H1 (cell line): ENCODE measurements at regions not wholly inside any gene's neighbourhood (a gene's known extent, or its start where the extent isn't known, plus 50 kb on each side); places are given as distances from the start of the nearest gene placed in this dataset.

Experiments
- CTCF ChIA-PET: fragments of 300-600 bp; sonication (Branson Sonifier 250); formaldehyde crosslinking; loops from one replicate; lab custom pipeline; 2021; ENCODE audit not compliant: partially characterized antibody; lab: Charles Lee
- POLR2A ChIA-PET: fragments of 300-600 bp; sonication (Branson Sonifier 250); formaldehyde crosslinking; loops from one replicate; lab custom pipeline; 2021; ENCODE audit warnings: inconsistent platforms; ENCODE audit not compliant: partially characterized antibody; lab: Charles Lee
- DNase-seq, 2 experiments: peaks; one replicate each; pipeline versions ENCODE4 v3.0.0 to v3.0.0-alpha.2; 2010 to 2022; ENCODE audit warnings: low spot score in 2 of 2, low read depth in 1 of 2, mixed read lengths in 1 of 2
- FAIRE-seq: peaks from 2 replicates; lab custom pipeline; 2011; peaks lifted over from hg19 to GRCh38; lab: Jason Lieb, UNC
- H2AFZ ChIP-seq: 2 replicates; pipeline ENCODE4 v1.8.1; 2012; ENCODE audit warnings: low read length, inconsistent platforms
- H2AK5ac ChIP-seq: 2 replicates; pipeline ENCODE4 v1.6.1; 2013; ENCODE audit warnings: low read depth, low read length
- H2BK120ac ChIP-seq: replicated peaks from 2 replicates; pipeline ENCODE3; 2013; ENCODE audit warnings: low read depth, low read length, inconsistent platforms
- H2BK12ac ChIP-seq: 2 replicates; pipeline ENCODE4 v1.6.1; 2013; ENCODE audit warnings: low read depth, low read length
- H2BK15ac ChIP-seq: 2 replicates; pipeline ENCODE4 v1.6.1; 2013; ENCODE audit warnings: low read length
- H2BK20ac ChIP-seq: 2 replicates; pipeline ENCODE4 v1.6.1; 2013; ENCODE audit warnings: low read length
- H2BK5ac ChIP-seq: 2 replicates; pipeline ENCODE4 v1.6.1; 2013; ENCODE audit warnings: low read depth, low read length
- H3K14ac ChIP-seq: 2 replicates; pipeline ENCODE4 v1.6.1; 2013; ENCODE audit warnings: inconsistent platforms; ENCODE audit not compliant: insufficient read length
- H3K18ac ChIP-seq: 2 replicates; pipeline ENCODE4 v1.6.1; 2013; ENCODE audit warnings: low read length; ENCODE audit errors: extremely low read depth
- H3K23ac ChIP-seq: 2 replicates; pipeline ENCODE4 v1.6.1; 2013; ENCODE audit warnings: inconsistent platforms; ENCODE audit not compliant: insufficient read length
- H3K23me2 ChIP-seq: 2 replicates; pipeline ENCODE4 v1.6.1; 2013; ENCODE audit warnings: low read depth, low read length
- H3K27ac ChIP-seq: 2 replicates; pipeline ENCODE4 v1.6.1; 2011; ENCODE audit warnings: low read depth, low read length, inconsistent platforms
- H3K27me3 ChIP-seq, 4 experiments: replicated peaks in 1 of 4; 1 replicate in 1 of 4; 2 replicates in 3 of 4; pipeline versions ENCODE4 v1.6.1 to v1.8.1; 2011 to 2013; ENCODE audit warnings: low read length in 3 of 4, mild to moderate bottlenecking in 3 of 4, inconsistent platforms in 2 of 4, mixed read lengths in 2 of 4, moderate library complexity in 1 of 4; ENCODE audit not compliant: control insufficient read depth in 3 of 4, insufficient read depth in 3 of 4; ENCODE audit errors: extremely low read depth in 1 of 4
- H3K36me3 ChIP-seq, 4 experiments: 2 replicates each; pipeline versions ENCODE4 v1.6.1 to v1.8.1; 2011 to 2013; ENCODE audit warnings: mild to moderate bottlenecking in 4 of 4, low read length in 3 of 4, moderate library complexity in 2 of 4, control low read depth in 1 of 4, inconsistent platforms in 1 of 4; ENCODE audit not compliant: insufficient read depth in 4 of 4, control insufficient read depth in 2 of 4
- H3K4ac ChIP-seq: replicated peaks from 2 replicates; pipeline ENCODE3; 2013; ENCODE audit warnings: low read length, low read depth, mixed read lengths, inconsistent platforms; ENCODE audit not compliant: insufficient read length
- H3K4me1 ChIP-seq, 4 experiments: replicated peaks in 1 of 4; 1 replicate in 1 of 4; 2 replicates in 3 of 4; pipeline versions ENCODE4 v1.6.1 to v1.8.1; 2011 to 2013; ENCODE audit warnings: low read length in 3 of 4, inconsistent platforms in 2 of 4, mixed read lengths in 1 of 4; ENCODE audit not compliant: insufficient read depth in 4 of 4, control insufficient read depth in 3 of 4
- H3K4me2 ChIP-seq, 2 experiments: 2 replicates each; pipeline versions ENCODE4 v1.6.1 to v1.8.1; 2011 to 2013; ENCODE audit warnings: low read depth in 2 of 2, low read length in 2 of 2, control low read depth in 1 of 2, inconsistent platforms in 1 of 2, mild to moderate bottlenecking in 1 of 2; ENCODE audit not compliant: insufficient read depth in 1 of 2
- H3K4me3 ChIP-seq, 4 experiments: fragments of 200-600, 300-600 bp in 1 of 4; sonication (generic), shearing (Covaris generic), sonication (Bioruptor Twin) in 1 of 4; 2 replicates each; pipeline versions ENCODE4 v1.5.1 to v1.8.1; 2011 to 2016; ENCODE audit warnings: low read length in 4 of 4, low read depth in 3 of 4, control low read depth in 2 of 4, inconsistent platforms in 2 of 4, mild to moderate bottlenecking in 2 of 4, mixed read lengths in 1 of 4, moderate library complexity in 1 of 4; ENCODE audit not compliant: insufficient read depth in 2 of 4; ENCODE audit errors: extremely low read depth in 1 of 4
- H3K56ac ChIP-seq: replicated peaks from 2 replicates; pipeline ENCODE3; 2013; ENCODE audit warnings: low read depth, mild to moderate bottlenecking, mixed read lengths, low read length, inconsistent platforms; ENCODE audit not compliant: insufficient read length
- H3K79me1 ChIP-seq: 2 replicates; pipeline ENCODE4 v1.6.1; 2013; ENCODE audit warnings: low read depth, low read length, control low read depth
- H3K79me2 ChIP-seq, 2 experiments: 2 replicates each; pipeline versions ENCODE4 v1.6.1 to v1.8.1; 2012 to 2013; ENCODE audit warnings: low read length in 2 of 2, mild to moderate bottlenecking in 2 of 2, inconsistent platforms in 1 of 2; ENCODE audit not compliant: insufficient read depth in 2 of 2, control insufficient read depth in 1 of 2
- H3K9ac ChIP-seq, 4 experiments: replicated peaks in 1 of 4; 1 replicate in 1 of 4; 2 replicates in 3 of 4; pipeline versions ENCODE4 v1.6.1 to v1.8.1; 2011 to 2013; ENCODE audit warnings: low read depth in 3 of 4, low read length in 3 of 4, control low read depth in 2 of 4, mild to moderate bottlenecking in 2 of 4, moderate library complexity in 2 of 4, inconsistent platforms in 1 of 4; ENCODE audit errors: extremely low read depth in 1 of 4
- H3K9me3 ChIP-seq, 2 experiments: 2 replicates each; pipeline versions ENCODE4 v1.6.1 to v1.8.1; 2012 to 2013; ENCODE audit warnings: mild to moderate bottlenecking in 2 of 2, moderate library complexity in 2 of 2, control low read depth in 1 of 2, inconsistent platforms in 1 of 2, low read depth in 1 of 2, low read length in 1 of 2, mixed read lengths in 1 of 2; ENCODE audit not compliant: insufficient read depth in 2 of 2
- H4K20me1 ChIP-seq, 2 experiments: replicated peaks in 1 of 2; 2 replicates each; pipeline versions ENCODE3 to v1.8.1; 2011 to 2013; ENCODE audit warnings: inconsistent platforms in 2 of 2, low read length in 2 of 2, mild to moderate bottlenecking in 1 of 2; ENCODE audit not compliant: insufficient read depth in 2 of 2, control insufficient read depth in 1 of 2
- H4K5ac ChIP-seq: 2 replicates; pipeline ENCODE4 v1.6.1; 2013; ENCODE audit warnings: low read length, low read depth, mixed read lengths, inconsistent platforms; ENCODE audit not compliant: insufficient read length
- H4K8ac ChIP-seq: 2 replicates; pipeline ENCODE4 v1.8.0; 2013; ENCODE audit warnings: mild to moderate bottlenecking, moderate library complexity, low read length, inconsistent platforms; ENCODE audit not compliant: insufficient read depth; ENCODE audit errors: extremely low read depth
- H4K91ac ChIP-seq: replicated peaks from 2 replicates; pipeline ENCODE3; 2013; ENCODE audit warnings: low read length, mixed read lengths, inconsistent platforms; ENCODE audit not compliant: insufficient read length
- CHD2 ChIP-seq: IDR thresholded peaks from 2 replicates; pipeline ENCODE4 v1.6.1; 2012; ENCODE audit warnings: low read length, improper control_type of control experiment
- CREB1 ChIP-seq: IDR thresholded peaks from 2 replicates; pipeline ENCODE4 v1.6.1; 2012; ENCODE audit warnings: inconsistent platforms
- E2F6 ChIP-seq: IDR thresholded peaks from 2 replicates; pipeline ENCODE4 v1.6.1; 2012; ENCODE audit warnings: inconsistent platforms
- EGR1 ChIP-seq: IDR thresholded peaks from 2 replicates; pipeline ENCODE4 v1.6.1; 2011; ENCODE audit warnings: low read depth, low read length, borderline replicate concordance
- EZH2 ChIP-seq: fragments of 200-600 bp; sonication (generic); IDR thresholded peaks from 2 replicates; pipeline ENCODE4 v1.7.1; 2012; ENCODE audit warnings: low read depth, mild to moderate bottlenecking, moderate library complexity, low read length, inconsistent platforms; ENCODE audit not compliant: severe bottlenecking
- GABPA ChIP-seq: IDR thresholded peaks from 2 replicates; pipeline ENCODE4 v1.6.1; 2011; ENCODE audit warnings: mild to moderate bottlenecking, low read length, moderate library complexity, borderline replicate concordance; ENCODE audit not compliant: insufficient read depth
- MAX ChIP-seq: IDR thresholded peaks from 2 replicates; pipeline ENCODE4 v1.6.1; 2012; ENCODE audit warnings: inconsistent platforms
- PHF8 ChIP-seq: fragments of 200-600 bp; sonication (generic); conservative IDR thresholded peaks from 2 replicates; pipeline ENCODE4 v1.7.1; 2012; ENCODE audit warnings: low read depth, mild to moderate bottlenecking, inconsistent platforms, low read length, moderate library complexity
- POLR2A ChIP-seq, 2 experiments: IDR thresholded peaks; 1 replicate in 1 of 2; 2 replicates in 1 of 2; pipeline ENCODE4 v1.6.1; 2011; ENCODE audit warnings: low read depth in 2 of 2, low read length in 2 of 2, mild to moderate bottlenecking in 2 of 2; ENCODE audit errors: control extremely low read depth in 1 of 2
- RBBP5 ChIP-seq: IDR thresholded peaks from 2 replicates; pipeline ENCODE4 v1.7.1; 2012; ENCODE audit warnings: low read depth, mild to moderate bottlenecking, inconsistent platforms, low read length, moderate library complexity, borderline replicate concordance
- RFX5 ChIP-seq: IDR thresholded peaks from 2 replicates; pipeline ENCODE4 v1.6.1; 2011; ENCODE audit warnings: low read depth, low read length, improper control_type of control experiment, borderline replicate concordance
- SIN3A ChIP-seq, 2 experiments: IDR thresholded peaks in 1 of 2; conservative IDR thresholded peaks in 1 of 2; 2 replicates each; pipeline ENCODE4 v1.6.1; 2011 to 2012; ENCODE audit warnings: low read length in 2 of 2, improper control_type of control experiment in 1 of 2, low read depth in 1 of 2, mild to moderate bottlenecking in 1 of 2
- SIRT6 ChIP-seq: IDR thresholded peaks from one replicate; pipeline ENCODE4 v1.7.1; 2012; ENCODE audit warnings: low read length, inconsistent platforms
- SP1 ChIP-seq: IDR thresholded peaks from 2 replicates; pipeline ENCODE4 v1.6.1; 2011; ENCODE audit warnings: low read depth, low read length
- TCF12 ChIP-seq: IDR thresholded peaks from 2 replicates; pipeline ENCODE4 v1.6.1; 2011; ENCODE audit warnings: low read depth, mild to moderate bottlenecking, low read length
- WGBS, 2 experiments: shearing (Covaris generic) in 1 of 2; methylation state at CpG; one replicate each; pipeline versions ENCODE4 v1.1.6 to v1.1.7; 2013 to 2015; ENCODE audit warnings: low lambda C conversion rate in 2 of 2, mixed read lengths in 2 of 2, inconsistent platforms in 1 of 2, low coverage in 1 of 2, missing lambda C conversion rate in 1 of 2; ENCODE audit not compliant: insufficient replicate concordance in 2 of 2, insufficient coverage in 1 of 2, insufficient read length in 1 of 2; ENCODE audit errors: extremely low coverage in 1 of 2, missing lambda C conversion rate in 1 of 2; 5-methylcytosine and 5-hydroxymethylcytosine counted together

GRCh38 chr1:103960710-103961109 is 211.0 kb downstream of the AMY1C start:
- Histone ChIP-seq H4K20me1 (no peaks in the 10 kb centered on the region), H3K4me2 (no peak overlapping the region), H2BK15ac (no peak overlapping the region), H2AFZ (no peak overlapping the region), H3K23ac (no peak overlapping the region), H3K14ac (no peak overlapping the region), H4K8ac (no peak overlapping the region), H2BK5ac (no peak overlapping the region), H3K79me2 (no peaks in the 10 kb centered on the region), H3K9me3 (no peaks in the 10 kb centered on the region), H3K27ac (no peak overlapping the region), H3K23me2 (no peaks in the 10 kb centered on the region), H3K4me1 (no peaks in the 10 kb centered on the region), H4K91ac (no peak overlapping the region), H3K79me1 (no peaks in the 10 kb centered on the region), H3K4me3 (no peak overlapping the region), H2AK5ac (no peak overlapping the region), H3K4ac (no peak overlapping the region), H2BK20ac (no peak overlapping the region), H3K27me3 (no peaks in the 10 kb centered on the region), H4K5ac (no peak overlapping the region), H2BK12ac (no peak overlapping the region), H3K36me3 (no peaks in the 10 kb centered on the region), H3K18ac (no peak overlapping the region), H3K9ac (no peak overlapping the region), H3K56ac (no peak overlapping the region), H2BK120ac (no peak overlapping the region)
- POLR2A ChIA-PET = no interaction called here
- no peak for DNase-seq
- WGBS, 2 experiments = 97% methylated on average over 6 of the region's 6 CpGs; no CpG with 5 or more reads in 1 of the 2 experiments
- CTCF ChIA-PET = interaction anchor here (0.8 to 1.7 kb wide), 3 partner anchors 11 to 172 kb away, joined by 4 to 6 read pairs (median 4); no protein-coding TSS in a partner anchor
- no peak for FAIRE-seq
- no peak for TF ChIP-seq CREB1
- no peak for TF ChIP-seq RBBP5
- TF ChIP-seq EGR1 = no peak
- no peak for TF ChIP-seq GABPA
- no peak for TF ChIP-seq MAX
- TF ChIP-seq SIRT6 = no peak
- no peak for TF ChIP-seq RFX5
- TF ChIP-seq POLR2A (IDR thresholded peaks at IDR 0.05; ENCODE audit: control extremely low read depth in 1 of 2, low read depth in 2 of 2, low read length in 2 of 2) = no peak
- TF ChIP-seq CHD2 = no peak
- no peak for TF ChIP-seq PHF8
- TF ChIP-seq E2F6 = no peak
- TF ChIP-seq SP1 = no peak
- no peak for TF ChIP-seq EZH2
- TF ChIP-seq TCF12 = no peak
- no peak for TF ChIP-seq SIN3A (conservative IDR thresholded peaks at IDR 0.05 in 1 of 2, IDR thresholded peaks at IDR 0.05 in 1 of 2; ENCODE audit: low read depth in 1 of 2, low read length in 2 of 2)
